ENCODE measurements at regions not wholly inside any gene's neighbourhood (a gene's known extent, or its start where the extent isn't known, plus 50 kb on each side); places are given as distances from the start of the nearest gene placed in this dataset.

DNA sequence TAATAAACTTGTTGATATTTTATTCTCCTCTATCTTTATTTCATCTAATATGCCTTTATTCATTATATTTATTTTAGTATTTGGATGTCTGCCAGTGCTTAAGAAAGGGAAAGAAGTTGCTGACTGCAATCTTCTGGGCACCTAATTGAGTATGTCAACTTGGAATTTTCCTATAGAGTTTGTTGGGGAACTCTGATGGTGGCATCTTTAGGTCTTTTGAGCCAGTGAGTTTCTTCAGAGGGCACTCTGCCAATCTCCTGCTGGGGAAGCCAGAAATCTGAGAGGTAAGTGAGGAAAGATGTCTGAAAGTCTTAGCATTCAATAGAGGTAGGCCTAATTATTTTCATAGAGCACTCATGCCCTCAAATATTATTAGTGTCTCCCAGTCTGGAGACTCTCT lies 475.0 kb downstream of the GABRG1 start:
- no peak overlapping the region for H3K4me3 ChIP-seq
- no peak overlapping the region for H3K27ac ChIP-seq
- intact Hi-C loops (cut with DNase I), result no loop called here
- no peak for TF ChIP-seq CTCF (IDR thresholded peaks at IDR 0.05)
- DNase-seq (no peak), ATAC-seq (no peak)
- H3K27me3 ChIP-seq, result no peaks in the 10 kb centered on the region
- no peaks in the 10 kb centered on the region for H3K36me3 ChIP-seq
- peaks cover 0 to under 1% of the 10 kb centered on the region in 2 donors for H3K9me3 ChIP-seq
- H3K4me1 ChIP-seq, result no peaks in the 10 kb centered on the region

DNA sequence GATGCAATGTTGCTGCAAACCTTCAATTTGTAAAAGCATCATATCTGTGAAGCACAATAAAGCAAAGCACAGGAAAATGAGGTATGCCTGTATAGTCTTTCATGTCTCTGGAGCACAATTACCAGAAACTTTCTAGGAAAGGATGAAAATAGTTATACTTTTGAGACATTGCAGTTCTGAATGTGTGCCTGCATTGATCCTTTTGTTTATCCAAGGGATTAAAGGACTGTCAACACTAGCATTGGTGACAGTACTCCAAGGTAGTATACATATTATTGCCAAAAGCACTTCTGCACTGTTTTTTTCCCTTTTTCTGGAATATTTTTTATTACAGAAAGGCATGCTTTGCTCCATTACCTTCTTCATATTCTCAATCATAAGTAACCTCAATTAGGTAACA lies 476.0 kb downstream of the GABRG1 start:
- Histone ChIP-seq H3K27me3 (no peaks in the 10 kb centered on the region), H3K4me3 (no peak overlapping the region), H3K36me3 (no peaks in the 10 kb centered on the region), H3K27ac (no peak overlapping the region), H3K9me3 (no peaks in the 10 kb centered on the region), H3K4me1 (no peaks in the 10 kb centered on the region)
- intact Hi-C loops (cut with DNase I), result no loop called here
- DNase-seq (no peak), ATAC-seq (no peak)
- no peak for TF ChIP-seq CTCF (IDR thresholded peaks at IDR 0.05)

GRCh38 chr4:45646885-45647590 lies 476.8 kb downstream of the GABRG1 start:
- no peak overlapping the region for H3K4me3 ChIP-seq
- intact Hi-C loops (cut with DNase I), result no loop called here
- H3K36me3 ChIP-seq, result no peaks in the 10 kb centered on the region
- H3K4me1 ChIP-seq, result no peaks in the 10 kb centered on the region
- no peaks in the 10 kb centered on the region for H3K27me3 ChIP-seq
- no peak overlapping the region for H3K27ac ChIP-seq
- TF ChIP-seq CTCF (IDR thresholded peaks at IDR 0.05), result no peak
- H3K9me3 ChIP-seq, result no peaks in the 10 kb centered on the region
- no peak for ATAC-seq
- no peak for DNase-seq

GRCh38 chr4:45640281-45640680 lies 483.6 kb downstream of the GABRG1 start:
- DNase-seq (no peak), ATAC-seq (no peak)
- H3K4me1 ChIP-seq, result no peaks in the 10 kb centered on the region
- no peak for TF ChIP-seq CTCF (IDR thresholded peaks at IDR 0.05)
- intact Hi-C loops (cut with DNase I), result no loop called here
- H3K27me3 ChIP-seq, result no peaks in the 10 kb centered on the region
- H3K27ac ChIP-seq, result no peak overlapping the region
- H3K36me3 ChIP-seq, result no peaks in the 10 kb centered on the region
- no peak overlapping the region for H3K4me3 ChIP-seq
- peaks cover 0 to 8% of the 10 kb centered on the region in 2 donors for H3K9me3 ChIP-seq

GRCh38 chr4:45638641-45639040 lies 485.2 kb downstream of the GABRG1 start:
- H3K4me1 ChIP-seq, result no peaks in the 10 kb centered on the region
- DNase-seq (no peak), ATAC-seq (no peak)
- no peak overlapping the region for H3K27ac ChIP-seq
- TF ChIP-seq CTCF (IDR thresholded peaks at IDR 0.05), result no peak
- peaks cover 0 to 8% of the 10 kb centered on the region in 2 donors for H3K9me3 ChIP-seq
- H3K27me3 ChIP-seq, result no peaks in the 10 kb centered on the region
- H3K36me3 ChIP-seq, result no peaks in the 10 kb centered on the region
- H3K4me3 ChIP-seq, result no peak overlapping the region
- intact Hi-C loops (cut with DNase I), result no loop called here

Data from left lung (tissue), 4 donors.